ENCODE measurements at regions not wholly inside any gene's neighbourhood (a gene's known extent, or its start where the extent isn't known, plus 50 kb on each side); places are given as distances from the start of the nearest gene placed in this dataset.
"Not testable (repeated sequence)": the region's sequence is repeated elsewhere in the genome, so short reads cannot be mapped to it uniquely, and the experiment has no call there.

DNA sequence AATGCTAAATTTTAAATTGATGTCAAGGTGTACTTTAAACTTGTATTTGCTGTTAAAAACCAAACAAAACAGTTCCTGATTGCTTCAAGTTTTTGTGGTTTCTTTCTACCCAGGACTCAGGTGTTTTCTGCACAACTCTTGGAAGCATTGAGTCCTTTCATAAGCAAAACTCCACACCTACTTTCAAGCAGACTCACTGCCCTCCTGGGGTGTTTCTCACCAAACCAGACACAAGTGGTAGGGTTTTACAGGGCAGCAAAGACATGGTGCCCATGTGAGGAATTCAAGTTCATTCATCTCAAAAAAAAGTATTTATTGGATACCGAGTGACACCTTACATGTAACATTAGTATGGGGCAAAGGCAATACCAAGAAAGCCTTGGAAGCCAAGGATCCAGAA, 146.7 kb upstream of the BNIP2 start:
- DNase-seq (ENCODE audit: low read depth in 1 of 2, low spot score in 1 of 2), result no peak

DNA sequence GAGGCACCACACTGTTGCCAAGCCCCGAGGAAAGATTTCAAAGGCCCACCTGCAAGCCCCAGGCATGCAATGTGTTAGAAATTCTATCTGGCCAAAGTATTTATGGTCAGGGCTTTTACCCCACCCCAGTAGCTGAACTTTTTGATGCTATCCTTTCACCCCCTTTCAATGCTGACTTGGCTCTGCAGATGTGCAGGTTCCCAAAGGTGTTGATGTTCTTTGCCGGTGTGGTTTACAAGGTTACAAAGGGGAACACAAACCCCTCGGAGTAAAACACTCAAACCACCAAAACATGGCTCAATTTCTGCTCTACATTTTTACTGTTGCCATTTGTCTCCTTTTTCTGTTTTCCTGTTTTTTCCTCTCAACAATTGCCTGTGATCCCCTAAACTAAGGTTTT, 145.4 kb upstream of the BNIP2 start:
- DNase-seq (ENCODE audit: low read depth in 1 of 2, low spot score in 1 of 2), result no peak

GRCh38 chr15:59833366-59833765, 144.2 kb upstream of the BNIP2 start:
- DNase-seq (ENCODE audit: low read depth in 1 of 2, low spot score in 1 of 2), result no peak

GRCh38 chr15:59830873-59831272, 141.8 kb upstream of the BNIP2 start:
- no peak for DNase-seq (ENCODE audit: low read depth in 1 of 2, low spot score in 1 of 2)

GRCh38 chr15:59830098-59830497, 141.0 kb upstream of the BNIP2 start:
- DNase-seq (ENCODE audit: low read depth in 1 of 2, low spot score in 1 of 2), result no peak

DNA sequence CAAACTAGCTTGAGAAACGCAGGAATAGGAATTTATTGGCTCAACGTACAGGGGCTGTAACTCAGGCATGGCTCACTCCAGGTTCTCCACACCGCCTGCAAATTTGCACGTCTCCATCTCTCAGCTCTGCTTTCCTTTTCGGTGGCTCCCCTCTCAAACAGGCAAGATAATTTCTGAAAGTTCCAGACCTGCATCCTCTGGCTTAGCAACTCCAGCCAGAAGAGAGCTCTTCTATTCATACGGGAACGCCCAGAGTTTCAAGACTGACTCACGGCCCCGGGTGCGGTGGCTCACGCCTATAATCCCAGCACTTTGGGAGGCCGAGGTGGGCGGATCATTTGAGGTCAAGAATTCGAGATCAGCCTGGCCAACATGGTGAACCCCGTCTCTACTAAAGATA, 139.7 kb upstream of the BNIP2 start:
- DNase-seq (ENCODE audit: low read depth in 1 of 2, low spot score in 1 of 2), result no peak

- no peak for DNase-seq (ENCODE audit: low read depth in 1 of 2, low spot score in 1 of 2)
Observed at GRCh38 chr15:59828263-59828662, 139.1 kb upstream of the BNIP2 start.

DNA sequence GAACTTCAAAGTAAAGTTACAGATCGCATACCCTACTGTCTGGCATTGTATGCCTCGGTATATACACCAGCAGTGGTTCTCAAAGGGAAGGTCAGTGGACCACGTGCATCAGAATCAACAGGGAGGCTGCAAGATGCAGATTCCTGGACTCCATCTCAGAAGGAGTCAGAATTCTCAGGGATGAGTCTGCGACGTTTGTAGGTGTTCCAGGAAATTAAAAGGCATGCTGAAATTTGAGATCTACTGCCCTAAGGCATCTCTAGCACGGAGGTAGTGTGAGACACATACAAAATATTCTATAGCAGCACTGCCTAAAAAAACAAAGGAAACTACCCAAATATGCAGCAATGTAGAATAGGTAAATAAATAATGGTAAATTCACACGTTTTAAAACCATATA, 136.8 kb upstream of the BNIP2 start:
- DNase-seq (ENCODE audit: low read depth in 1 of 2, low spot score in 1 of 2), result no peak

DNA sequence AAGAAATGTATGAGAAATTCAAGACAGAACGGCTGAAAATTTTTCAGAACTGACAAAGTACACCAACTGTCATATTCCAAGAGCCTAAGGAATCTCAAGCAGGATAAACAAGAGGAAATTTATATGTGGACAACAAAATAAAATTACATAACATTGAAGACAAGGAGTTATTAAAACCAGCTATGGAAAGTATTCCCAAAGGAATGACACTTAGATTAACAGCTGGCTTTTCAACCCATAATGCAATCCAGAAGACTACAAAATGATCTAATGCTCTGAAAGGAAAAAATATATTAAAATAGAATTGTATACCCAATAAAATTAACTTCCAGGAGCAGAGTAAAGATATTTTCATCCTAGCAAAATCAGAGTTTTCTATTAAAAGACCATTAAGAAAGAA, 132.2 kb upstream of the BNIP2 start:
- no peak for DNase-seq (ENCODE audit: low read depth in 1 of 2, low spot score in 1 of 2)

GRCh38 chr15:59819092-59819491, 130.0 kb upstream of the BNIP2 start:
- no peak for DNase-seq (ENCODE audit: low read depth in 1 of 2, low spot score in 1 of 2)

GRCh38 chr15:59818336-59818735, 129.2 kb upstream of the BNIP2 start:
- DNase-seq (ENCODE audit: low read depth in 1 of 2, low spot score in 1 of 2), result no peak

- no peak for DNase-seq (ENCODE audit: low read depth in 1 of 2, low spot score in 1 of 2)
Observed at GRCh38 chr15:59817834-59818233, 128.7 kb upstream of the BNIP2 start.

DNA sequence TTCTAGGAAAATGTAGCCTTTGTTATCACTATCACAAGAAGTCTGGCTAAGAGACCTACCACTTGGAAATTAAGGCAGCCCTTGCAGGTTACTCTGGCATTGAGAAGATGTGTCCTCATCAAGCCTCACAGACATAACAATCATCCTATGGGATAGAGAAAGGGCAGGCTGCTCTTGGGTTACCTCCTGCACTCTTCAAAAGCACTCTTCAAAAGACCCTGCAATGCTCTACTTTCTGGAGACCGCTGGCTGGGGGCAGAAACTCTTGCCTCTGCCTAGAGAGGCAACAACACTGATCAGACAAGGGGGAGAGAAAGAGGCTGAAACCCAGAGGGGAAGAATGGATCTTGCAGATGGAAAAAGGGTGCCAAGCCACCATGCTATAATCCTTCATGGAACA, 127.9 kb upstream of the BNIP2 start:
- no peak for DNase-seq (ENCODE audit: low read depth in 1 of 2, low spot score in 1 of 2)

DNA sequence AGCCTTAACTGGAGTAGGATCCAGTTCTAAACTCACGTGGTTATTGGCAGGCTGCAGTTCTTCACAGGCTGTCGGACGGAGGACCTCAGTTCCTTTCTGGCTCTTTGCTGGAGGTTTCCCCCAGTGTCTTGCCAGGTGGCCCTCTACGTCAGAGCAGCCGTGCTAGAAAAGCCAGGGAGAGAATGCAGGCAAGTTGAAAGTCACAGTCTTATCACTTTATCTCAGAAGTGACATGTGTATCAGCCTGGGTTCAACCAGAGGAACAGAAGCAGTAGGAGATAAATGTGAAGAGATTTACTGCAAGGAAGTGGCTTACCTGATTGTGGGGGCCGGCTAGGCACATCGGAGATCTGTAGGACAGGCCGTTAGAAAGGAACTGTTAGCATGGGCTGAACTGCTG, 125.3 kb upstream of the BNIP2 start:
- DNase-seq (ENCODE audit: low read depth in 1 of 2, low spot score in 1 of 2), result no peak

GRCh38 chr15:59812889-59813288, 123.8 kb upstream of the BNIP2 start:
- no peak for DNase-seq (ENCODE audit: low read depth in 1 of 2, low spot score in 1 of 2)

- no peak for DNase-seq (ENCODE audit: low read depth in 1 of 2, low spot score in 1 of 2)
Observed at GRCh38 chr15:59812250-59812870, 123.2 kb upstream of the BNIP2 start.

GRCh38 chr15:59803293-59803966, 114.3 kb upstream of the BNIP2 start:
- not testable (repeated sequence) for DNase-seq (ENCODE audit: low read depth in 1 of 2, low spot score in 1 of 2)

DNA sequence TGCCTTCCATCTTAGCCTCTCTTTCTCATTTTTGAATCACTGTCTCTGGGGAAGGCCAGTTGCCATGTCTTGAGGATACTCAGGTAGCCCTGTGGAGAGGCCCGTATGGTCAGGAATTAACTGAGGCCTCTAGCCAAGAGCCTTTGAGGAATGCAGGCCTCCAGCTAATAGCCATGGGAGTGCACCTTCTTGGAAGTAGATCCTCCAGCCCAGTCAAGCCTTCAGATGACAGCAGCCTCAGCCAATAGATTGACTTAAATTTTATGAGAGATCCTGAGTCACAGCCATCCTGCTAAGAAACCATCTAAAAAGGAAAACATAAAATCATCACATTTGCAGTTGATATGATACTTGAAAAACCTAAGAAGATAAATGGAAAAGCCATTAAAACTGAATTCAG, 112.5 kb upstream of the BNIP2 start:
- DNase-seq (ENCODE audit: low read depth in 1 of 2, low spot score in 1 of 2), result no peak

GRCh38 chr15:59798605-59798917, 109.4 kb upstream of the BNIP2 start:
- DNase-seq (ENCODE audit: low read depth in 1 of 2, low spot score in 1 of 2), result no peak

- no peak for DNase-seq (ENCODE audit: low read depth in 1 of 2, low spot score in 1 of 2)
Observed at GRCh38 chr15:59797756-59798604, 108.9 kb upstream of the BNIP2 start.

DNA sequence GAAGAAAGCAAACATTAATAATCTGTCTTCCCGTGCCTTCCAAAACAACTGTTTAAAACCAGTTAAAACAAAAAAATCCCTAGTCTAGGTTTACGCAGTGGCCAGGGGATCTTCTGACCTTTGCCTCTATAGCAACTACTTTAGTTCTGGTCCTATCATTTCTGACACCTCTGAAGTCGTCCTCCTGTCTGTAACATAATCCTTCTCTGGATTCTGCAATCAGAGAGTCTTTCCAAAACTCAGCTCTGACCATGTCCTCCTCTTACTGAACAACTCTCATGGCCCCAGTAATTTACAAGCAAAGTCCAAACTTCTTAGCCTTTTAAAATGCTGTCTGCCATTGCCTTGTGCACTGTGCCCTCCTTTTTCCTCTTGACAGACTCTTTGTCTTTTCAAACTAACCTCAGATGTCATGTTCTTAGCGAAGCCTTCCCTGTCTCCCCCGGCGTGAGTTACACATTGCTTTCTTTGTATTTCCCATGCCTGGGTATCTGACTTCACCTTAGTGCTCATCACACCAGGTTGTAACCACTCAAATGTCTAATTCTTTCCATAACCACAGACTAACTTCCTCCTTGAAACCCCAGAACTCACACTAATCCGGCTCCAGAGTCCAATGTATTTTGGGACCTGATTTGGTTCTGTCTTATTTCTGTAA, 105.2 kb upstream of the BNIP2 start:
- peak in 1 of 2 donors; percentile 19 for DNase-seq (ENCODE audit: low read depth in 1 of 2, low spot score in 1 of 2)

- no peak for DNase-seq (ENCODE audit: low read depth in 1 of 2, low spot score in 1 of 2)
Observed at GRCh38 chr15:59792359-59792758, 103.2 kb upstream of the BNIP2 start.

Measured in activated CD4-positive, alpha-beta T cell treated with anti-CD3 and anti-CD28 coated beads, Interleukin-2, amount 50 U/mL, for 24 hours (primary cell).